ENCODE measurements at regions not wholly inside any gene's neighbourhood (a gene's known extent, or its start where the extent isn't known, plus 50 kb on each side); places are given as distances from the start of the nearest gene placed in this dataset.

DNA sequence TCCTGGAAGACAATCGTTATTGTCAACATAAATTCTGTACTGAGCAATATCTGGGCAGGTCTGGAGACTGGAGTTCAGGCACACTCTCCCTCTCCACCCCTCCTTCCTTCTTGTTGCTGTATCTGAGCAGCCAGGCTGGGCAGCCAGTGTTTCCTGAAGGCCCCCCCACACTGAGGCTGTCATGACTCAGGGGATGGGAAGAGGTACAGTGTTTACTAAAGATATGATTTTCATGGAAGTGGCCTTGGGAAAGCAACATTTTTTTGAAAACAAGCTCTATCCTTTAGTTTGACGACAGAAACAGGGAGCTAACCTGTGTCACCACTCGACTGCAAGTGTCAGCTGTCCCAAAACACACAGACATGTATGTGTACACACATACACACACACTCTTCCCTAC lies 1485.4 kb upstream of the TMEM132C start:
- Histone ChIP-seq H3K27ac (no peak overlapping the region), H3K4me3 (no peak overlapping the region)
- TF ChIP-seq, protein P1, sequence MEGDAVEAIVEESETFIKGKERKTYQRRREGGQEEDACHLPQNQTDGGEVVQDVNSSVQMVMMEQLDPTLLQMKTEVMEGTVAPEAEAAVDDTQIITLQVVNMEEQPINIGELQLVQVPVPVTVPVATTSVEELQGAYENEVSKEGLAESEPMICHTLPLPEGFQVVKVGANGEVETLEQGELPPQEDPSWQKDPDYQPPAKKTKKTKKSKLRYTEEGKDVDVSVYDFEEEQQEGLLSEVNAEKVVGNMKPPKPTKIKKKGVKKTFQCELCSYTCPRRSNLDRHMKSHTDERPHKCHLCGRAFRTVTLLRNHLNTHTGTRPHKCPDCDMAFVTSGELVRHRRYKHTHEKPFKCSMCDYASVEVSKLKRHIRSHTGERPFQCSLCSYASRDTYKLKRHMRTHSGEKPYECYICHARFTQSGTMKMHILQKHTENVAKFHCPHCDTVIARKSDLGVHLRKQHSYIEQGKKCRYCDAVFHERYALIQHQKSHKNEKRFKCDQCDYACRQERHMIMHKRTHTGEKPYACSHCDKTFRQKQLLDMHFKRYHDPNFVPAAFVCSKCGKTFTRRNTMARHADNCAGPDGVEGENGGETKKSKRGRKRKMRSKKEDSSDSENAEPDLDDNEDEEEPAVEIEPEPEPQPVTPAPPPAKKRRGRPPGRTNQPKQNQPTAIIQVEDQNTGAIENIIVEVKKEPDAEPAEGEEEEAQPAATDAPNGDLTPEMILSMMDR (IDR thresholded peaks at IDR 0.05), result no peak
- DNase-seq (ENCODE audit: low spot score), result no peak

- TF ChIP-seq, protein P1 (IDR thresholded peaks at IDR 0.05), result no peak
- no peak overlapping the region for H3K4me3 ChIP-seq
- no peak overlapping the region for H3K27ac ChIP-seq
- no peak for DNase-seq (ENCODE audit: low spot score)
Observed at GRCh38 chr12:126782083-126782482, 1484.9 kb upstream of the TMEM132C start.

DNA sequence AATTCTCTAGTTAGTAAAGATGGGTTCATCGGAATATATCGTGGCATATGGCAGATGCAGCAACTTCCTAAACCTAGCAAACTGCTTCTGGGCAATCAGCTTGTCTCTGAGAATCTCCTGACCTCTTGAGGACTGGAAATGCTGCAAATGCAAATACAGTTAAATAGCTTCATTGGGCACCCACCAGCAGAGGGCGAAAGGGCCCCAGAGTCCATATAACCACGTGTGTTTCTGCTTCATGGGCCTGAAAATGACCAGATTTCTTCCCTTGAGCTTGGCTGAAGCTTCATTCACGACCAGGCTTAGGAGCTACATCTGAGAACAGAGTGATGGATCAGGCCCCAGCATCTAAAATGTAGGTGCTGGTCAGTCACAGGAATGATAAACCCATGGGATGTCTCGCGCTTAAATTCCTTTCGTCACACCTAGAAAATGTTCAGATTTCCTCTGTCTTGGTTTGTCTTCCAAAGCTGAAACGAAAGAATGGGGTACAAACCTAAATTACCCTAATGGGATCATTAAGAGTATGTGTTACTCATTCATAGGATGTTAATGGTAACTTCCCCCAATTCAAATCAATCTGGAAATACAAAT lies 1482.5 kb upstream of the TMEM132C start:
- no peak overlapping the region for H3K4me3 ChIP-seq
- DNase-seq (ENCODE audit: low spot score), result no peak
- no peak overlapping the region for H3K27ac ChIP-seq
- TF ChIP-seq, protein P1 (IDR thresholded peaks at IDR 0.05), result no peak

- no peak overlapping the region for H3K27ac ChIP-seq
- H3K4me3 ChIP-seq, result no peak overlapping the region
- DNase-seq (ENCODE audit: low spot score), result no peak
- TF ChIP-seq, protein P1 (IDR thresholded peaks at IDR 0.05), result no peak
Observed at GRCh38 chr12:126789963-126790362, 1477.0 kb upstream of the TMEM132C start.

GRCh38 chr12:126791122-126791521 lies 1475.8 kb upstream of the TMEM132C start:
- Histone ChIP-seq H3K27ac (no peak overlapping the region), H3K4me3 (no peak overlapping the region)
- TF ChIP-seq, protein P1 (IDR thresholded peaks at IDR 0.05), result no peak
- no peak for DNase-seq (ENCODE audit: low spot score)

- TF ChIP-seq, protein P1 (IDR thresholded peaks at IDR 0.05), result no peak
- H3K4me3 ChIP-seq, result no peak overlapping the region
- DNase-seq (ENCODE audit: low spot score), result no peak
Observed at GRCh38 chr12:126792411-126792810, 1474.6 kb upstream of the TMEM132C start.

DNA sequence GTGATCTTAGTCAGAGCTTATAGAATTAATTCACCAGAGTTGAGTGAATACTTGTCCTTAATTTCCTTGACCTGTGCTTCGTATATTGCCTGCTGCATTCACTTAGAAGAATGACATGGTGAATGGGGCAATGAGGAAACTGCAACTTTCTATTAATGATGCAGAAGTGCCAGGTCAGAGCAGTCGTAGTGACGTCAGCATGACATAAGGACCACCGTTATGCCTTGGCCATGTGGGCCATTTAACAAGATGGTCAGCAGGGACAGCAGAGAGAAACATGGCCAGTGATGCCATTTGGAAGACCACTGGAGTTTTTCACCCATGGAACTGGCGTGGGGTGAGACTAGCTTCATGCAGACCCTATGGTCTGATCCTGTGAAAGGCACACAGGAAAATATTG lies 1469.4 kb upstream of the TMEM132C start:
- no peak for DNase-seq (ENCODE audit: low spot score)
- Histone ChIP-seq H3K27ac (no peak overlapping the region), H3K4me3 (no peak overlapping the region)
- TF ChIP-seq, protein P1 (IDR thresholded peaks at IDR 0.05), result no peak

More at GRCh38 chr12:126792411-126792810, 1474.6 kb upstream of the TMEM132C start:
- H3K27ac ChIP-seq, result no peak overlapping the region

Measured in coronary artery (tissue), 2 donors.